ENCODE measurements at regions not wholly inside any gene's neighbourhood (a gene's known extent, or its start where the extent isn't known, plus 50 kb on each side); places are given as distances from the start of the nearest gene placed in this dataset.

DNA sequence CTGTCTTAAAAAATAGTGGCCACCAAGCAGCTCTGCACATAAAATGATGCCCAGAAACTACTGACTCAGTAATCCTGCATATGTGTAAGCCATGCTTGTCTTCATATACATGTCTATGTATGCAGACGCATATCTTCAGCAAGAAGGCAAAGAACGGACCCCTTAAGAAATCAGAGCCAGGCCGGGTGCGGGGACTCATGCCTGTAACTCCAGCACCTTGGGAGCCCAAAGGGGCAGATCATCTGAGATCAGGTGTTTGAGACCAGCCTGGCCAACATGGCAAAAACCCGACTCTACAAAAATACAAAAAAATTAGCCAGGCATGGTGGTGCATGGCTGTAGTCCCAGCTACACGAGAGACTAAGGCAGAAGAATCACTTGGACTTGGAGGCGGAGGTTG is 295.0 kb downstream of the TCERG1L start:
- no peak overlapping the region for H3K27ac Mint-ChIP-seq
- TF ChIP-seq, protein P1, sequence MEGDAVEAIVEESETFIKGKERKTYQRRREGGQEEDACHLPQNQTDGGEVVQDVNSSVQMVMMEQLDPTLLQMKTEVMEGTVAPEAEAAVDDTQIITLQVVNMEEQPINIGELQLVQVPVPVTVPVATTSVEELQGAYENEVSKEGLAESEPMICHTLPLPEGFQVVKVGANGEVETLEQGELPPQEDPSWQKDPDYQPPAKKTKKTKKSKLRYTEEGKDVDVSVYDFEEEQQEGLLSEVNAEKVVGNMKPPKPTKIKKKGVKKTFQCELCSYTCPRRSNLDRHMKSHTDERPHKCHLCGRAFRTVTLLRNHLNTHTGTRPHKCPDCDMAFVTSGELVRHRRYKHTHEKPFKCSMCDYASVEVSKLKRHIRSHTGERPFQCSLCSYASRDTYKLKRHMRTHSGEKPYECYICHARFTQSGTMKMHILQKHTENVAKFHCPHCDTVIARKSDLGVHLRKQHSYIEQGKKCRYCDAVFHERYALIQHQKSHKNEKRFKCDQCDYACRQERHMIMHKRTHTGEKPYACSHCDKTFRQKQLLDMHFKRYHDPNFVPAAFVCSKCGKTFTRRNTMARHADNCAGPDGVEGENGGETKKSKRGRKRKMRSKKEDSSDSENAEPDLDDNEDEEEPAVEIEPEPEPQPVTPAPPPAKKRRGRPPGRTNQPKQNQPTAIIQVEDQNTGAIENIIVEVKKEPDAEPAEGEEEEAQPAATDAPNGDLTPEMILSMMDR (IDR thresholded peaks at IDR 0.05): no peak
- H3K27me3 Mint-ChIP-seq: no peaks in the 10 kb centered on the region
- H3K36me3 Mint-ChIP-seq (ENCODE audit: low read depth): no peaks in the 10 kb centered on the region
- ATAC-seq: no peak
- intact Hi-C loops (cut with micrococcal nuclease): no loop called here
- no peak overlapping the region for H3K4me3 Mint-ChIP-seq
- DNase-seq: no peak
- H3K4me1 Mint-ChIP-seq (ENCODE audit: low read depth): no peaks in the 10 kb centered on the region
- POLR2A ChIA-PET: no interaction called here
- H3K9me3 Mint-ChIP-seq: no peaks in the 10 kb centered on the region
- CTCF ChIA-PET: no interaction called here

DNA sequence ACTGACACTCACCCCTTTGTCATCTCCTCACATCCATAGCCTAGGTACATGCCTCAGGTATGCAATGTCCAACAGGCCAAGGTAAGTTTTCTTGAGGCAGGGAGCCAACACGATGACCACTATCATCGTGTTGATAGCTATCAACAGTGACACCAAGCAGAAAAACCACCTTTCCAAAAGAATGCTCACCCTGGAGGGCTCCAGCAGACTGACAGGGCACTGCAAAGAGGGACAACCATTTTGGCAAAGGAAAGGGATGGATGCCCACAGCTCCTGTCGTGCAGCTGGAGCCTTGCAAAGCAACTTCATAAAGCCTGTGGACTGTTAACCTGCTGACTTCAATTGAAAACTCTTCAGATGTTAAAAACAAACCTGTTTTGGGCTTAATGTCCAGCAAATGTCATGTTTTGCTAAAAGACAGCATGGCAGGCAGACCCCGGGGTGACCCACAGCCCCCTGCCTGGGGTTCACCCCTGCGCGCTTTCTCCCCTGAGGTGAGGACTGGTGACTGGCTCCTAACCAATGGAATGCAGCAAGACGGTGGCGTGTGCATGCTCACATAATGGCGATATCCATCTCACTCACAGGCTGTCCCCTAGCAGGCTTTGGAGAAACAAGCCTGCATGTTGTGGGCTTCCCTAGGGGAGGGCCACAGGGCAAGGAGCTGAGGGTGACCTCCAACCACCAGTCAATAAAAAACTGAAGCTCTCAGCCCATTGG is 293.8 kb downstream of the TCERG1L start:
- TF ChIP-seq, protein P1 (IDR thresholded peaks at IDR 0.05): no peak
- Mint-ChIP-seq H3K36me3 (ENCODE audit: low read depth) (no peaks in the 10 kb centered on the region), H3K4me1 (ENCODE audit: low read depth) (no peaks in the 10 kb centered on the region), H3K27ac (no peak overlapping the region), H3K27me3 (no peaks in the 10 kb centered on the region), H3K4me3 (no peak overlapping the region), H3K9me3 (no peaks in the 10 kb centered on the region)
- no peak for ATAC-seq
- DNase-seq: no peak
- POLR2A ChIA-PET: no interaction called here
- intact Hi-C loops (cut with micrococcal nuclease): no loop called here
- CTCF ChIA-PET: no interaction called here

DNA sequence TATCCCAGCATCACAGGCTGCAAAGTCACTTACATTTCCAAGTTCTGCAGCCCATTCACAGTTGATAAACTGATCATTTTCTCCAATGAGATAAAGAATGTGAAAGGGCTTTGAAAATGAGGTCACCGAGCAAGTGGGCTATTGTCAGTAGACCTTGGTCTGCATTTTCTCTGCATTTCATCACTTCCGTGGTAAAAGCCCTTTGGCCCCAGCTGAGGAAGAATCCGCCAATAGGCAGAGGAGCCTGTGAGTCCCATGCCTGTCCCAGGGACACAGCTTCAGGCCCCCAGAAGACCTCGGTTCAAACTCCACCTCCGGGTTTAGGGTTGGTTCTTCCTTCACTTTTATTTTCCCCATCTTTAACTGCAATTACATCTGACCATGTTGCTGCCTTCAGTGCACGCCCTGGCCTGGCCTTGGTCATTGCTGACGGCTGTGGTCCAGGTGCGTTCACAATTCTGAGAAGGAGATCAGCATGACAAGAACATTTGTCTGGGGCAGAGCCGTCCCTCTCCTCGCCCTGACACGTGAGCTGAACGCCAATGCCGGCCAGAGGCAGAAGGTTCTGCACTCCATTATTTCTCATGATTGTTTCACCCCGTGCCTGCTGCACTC is 292.5 kb downstream of the TCERG1L start:
- intact Hi-C loops (cut with micrococcal nuclease): no loop called here
- H3K4me3 Mint-ChIP-seq: no peak overlapping the region
- H3K27me3 Mint-ChIP-seq: no peaks in the 10 kb centered on the region
- CTCF ChIA-PET: no interaction called here
- POLR2A ChIA-PET: no interaction called here
- no peak overlapping the region for H3K27ac Mint-ChIP-seq
- no peaks in the 10 kb centered on the region for H3K36me3 Mint-ChIP-seq (ENCODE audit: low read depth)
- ATAC-seq: no peak
- TF ChIP-seq, protein P1 (IDR thresholded peaks at IDR 0.05): no peak
- no peak for DNase-seq
- no peaks in the 10 kb centered on the region for H3K9me3 Mint-ChIP-seq
- no peaks in the 10 kb centered on the region for H3K4me1 Mint-ChIP-seq (ENCODE audit: low read depth)

DNA sequence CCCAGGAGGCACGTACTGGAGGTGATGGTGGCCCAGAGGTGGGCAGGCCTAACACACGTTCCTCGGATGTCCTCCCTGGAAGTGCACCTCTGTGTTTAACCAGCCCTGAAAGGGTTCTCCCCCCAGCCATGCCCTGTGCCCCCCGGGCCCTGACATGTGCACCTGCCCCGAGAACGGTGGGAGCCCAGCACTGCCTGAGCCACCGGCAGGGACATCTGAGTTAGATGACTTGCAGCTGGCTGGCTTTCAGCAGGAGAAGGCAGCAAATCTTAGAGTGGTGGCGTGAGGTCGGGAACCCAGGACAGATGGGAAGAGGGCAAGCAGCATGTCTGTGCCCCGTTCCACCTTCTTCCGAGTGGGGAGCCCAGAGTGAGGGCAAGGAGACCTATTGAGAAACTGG is 291.8 kb downstream of the TCERG1L start:
- DNase-seq (no peak), ATAC-seq (no peak)
- Mint-ChIP-seq H3K27ac (no peak overlapping the region), H3K36me3 (ENCODE audit: low read depth) (no peaks in the 10 kb centered on the region), H3K27me3 (no peaks in the 10 kb centered on the region), H3K4me3 (no peak overlapping the region), H3K9me3 (no peaks in the 10 kb centered on the region), H3K4me1 (ENCODE audit: low read depth) (no peaks in the 10 kb centered on the region)
- ChIA-PET CTCF (no interaction called here), POLR2A (no interaction called here)
- TF ChIP-seq, protein P1 (IDR thresholded peaks at IDR 0.05): no peak
- intact Hi-C loops (cut with micrococcal nuclease): no loop called here

DNA sequence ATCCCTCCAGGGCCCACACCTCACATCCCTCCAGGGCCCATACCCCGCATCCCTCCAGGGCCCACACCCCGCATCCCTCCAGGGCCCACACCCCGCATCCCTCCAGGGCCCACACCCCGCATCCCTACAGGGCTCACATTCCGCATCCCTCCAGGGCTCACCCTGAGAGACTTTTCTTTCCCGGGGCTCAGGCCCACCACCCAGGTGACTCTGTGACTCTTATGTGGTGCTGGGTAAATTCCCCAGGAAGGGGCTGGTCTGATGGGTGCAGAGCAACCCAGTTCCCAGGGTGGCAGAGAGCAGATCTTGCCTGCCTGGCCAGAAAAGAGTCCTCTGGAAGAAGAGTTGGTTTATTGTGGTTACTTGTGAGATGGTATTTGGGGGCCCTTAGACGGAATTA is 290.7 kb downstream of the TCERG1L start:
- DNase-seq: no peak
- no peaks in the 10 kb centered on the region for H3K4me1 Mint-ChIP-seq (ENCODE audit: low read depth)
- TF ChIP-seq, protein P1 (IDR thresholded peaks at IDR 0.05): no peak
- H3K9me3 Mint-ChIP-seq: no peaks in the 10 kb centered on the region
- intact Hi-C loops (cut with micrococcal nuclease): no loop called here
- ChIA-PET POLR2A (no interaction called here), CTCF (no interaction called here)
- no peak overlapping the region for H3K27ac Mint-ChIP-seq
- H3K27me3 Mint-ChIP-seq: no peaks in the 10 kb centered on the region
- no peaks in the 10 kb centered on the region for H3K36me3 Mint-ChIP-seq (ENCODE audit: low read depth)
- no peak for ATAC-seq
- no peak overlapping the region for H3K4me3 Mint-ChIP-seq

All from activated CD8-positive, alpha-beta T cell treated with anti-CD3 and anti-CD28 coated beads for 36 hours (primary cell).